CD14-positive monocyte (primary cell): ENCODE measurements at regions not wholly inside any gene's neighbourhood (a gene's known extent, or its start where the extent isn't known, plus 50 kb on each side); places are given as distances from the start of the nearest gene placed in this dataset.

Source experiments
- DNase-seq, 3 donors: peaks; one replicate each; pipeline ENCODE4 v3.0.0-alpha.2; 2011 to 2022
- H2AFZ ChIP-seq: 2 replicates; pipeline ENCODE4 v1.6.0; 2012; ENCODE audit warnings: mild to moderate bottlenecking, low read depth, low read length, inconsistent platforms; ENCODE audit not compliant: insufficient read depth, poor library complexity, severe bottlenecking
- H3K27ac ChIP-seq, 2 donors: 1 replicate in 1 of 2; 2 replicates in 1 of 2; pipeline ENCODE4 v1.5.1; 2012 to 2013; ENCODE audit warnings: low read length in 2 of 2, control low read depth in 1 of 2, inconsistent platforms in 1 of 2, low read depth in 1 of 2, mild to moderate bottlenecking in 1 of 2
- H3K27me3 ChIP-seq, 2 donors: one replicate each; pipeline versions ENCODE4 v1.6.0 to v1.6.1; 2011 to 2013; ENCODE audit warnings: low read length in 2 of 2; ENCODE audit not compliant: control insufficient read depth in 2 of 2, insufficient read depth in 2 of 2
- H3K36me3 ChIP-seq, 2 donors: replicated peaks in 1 of 2; 1 replicate in 1 of 2; 2 replicates in 1 of 2; pipeline versions ENCODE4 v1.5.1 to v1.6.1; 2012 to 2013; ENCODE audit warnings: low read length in 2 of 2, control low read depth in 1 of 2, inconsistent platforms in 1 of 2, mild to moderate bottlenecking in 1 of 2; ENCODE audit not compliant: insufficient read depth in 2 of 2, control insufficient read depth in 1 of 2
- H3K4me1 ChIP-seq, 2 donors: 1 replicate in 1 of 2; 2 replicates in 1 of 2; pipeline versions ENCODE4 v1.5.1 to v1.6.1; 2012 to 2013; ENCODE audit warnings: low read length in 2 of 2, control low read depth in 1 of 2, inconsistent platforms in 1 of 2, mild to moderate bottlenecking in 1 of 2, moderate library complexity in 1 of 2; ENCODE audit not compliant: insufficient read depth in 2 of 2, control insufficient read depth in 1 of 2
- H3K4me2 ChIP-seq: replicated peaks from 2 replicates; pipeline ENCODE3; 2012; ENCODE audit warnings: low read length, moderate library complexity, mild to moderate bottlenecking; ENCODE audit not compliant: poor library complexity, severe bottlenecking; ENCODE audit errors: extremely low read depth
- H3K4me3 ChIP-seq, 3 experiments: fragments of 200-600 bp in 1 of 3; sonication (generic) in 1 of 3; replicated peaks in 1 of 3; 1 replicate in 2 of 3; 2 replicates in 1 of 3; pipeline ENCODE4 v1.5.1; 2011 to 2013; ENCODE audit warnings: low read length in 3 of 3, mild to moderate bottlenecking in 3 of 3, control low read depth in 2 of 3, low read depth in 2 of 3, inconsistent platforms in 1 of 3, moderate library complexity in 1 of 3
- H3K79me2 ChIP-seq: 2 replicates; pipeline ENCODE4 v1.6.0; 2012; ENCODE audit warnings: mild to moderate bottlenecking, control low read depth, inconsistent platforms, low read length, moderate library complexity; ENCODE audit not compliant: insufficient read depth
- H3K9ac ChIP-seq: 2 replicates; pipeline ENCODE4 v1.6.0; 2017; ENCODE audit warnings: low read length, mild to moderate bottlenecking; ENCODE audit not compliant: insufficient read depth, poor library complexity, severe bottlenecking
- H3K9me3 ChIP-seq, 2 donors: replicated peaks in 1 of 2; 1 replicate in 1 of 2; 2 replicates in 1 of 2; pipeline versions ENCODE4 v1.5.1 to v1.6.1; 2012 to 2013; ENCODE audit warnings: low read length in 2 of 2, control low read depth in 1 of 2; ENCODE audit not compliant: control insufficient read depth in 1 of 2, insufficient read depth in 1 of 2
- H4K20me1 ChIP-seq: 2 replicates; pipeline ENCODE4 v1.6.0; 2012; ENCODE audit warnings: mild to moderate bottlenecking, low read length, control low read depth, moderate library complexity; ENCODE audit not compliant: insufficient read depth
- H3K27ac Mint-ChIP-seq, 7 donors: one replicate each; pipeline ENCODE4 v1.8.0; 2020; ENCODE audit warnings: mild to moderate bottlenecking in 7 of 7, mixed read lengths in 7 of 7, moderate library complexity in 6 of 7, inconsistent platforms in 2 of 7
- H3K27me3 Mint-ChIP-seq, 3 donors: one replicate each; pipeline ENCODE4 v1.8.0; 2021 to 2022; ENCODE audit warnings: low read depth in 3 of 3, mild to moderate bottlenecking in 3 of 3, mixed read lengths in 3 of 3, moderate library complexity in 3 of 3, inconsistent platforms in 1 of 3
- H3K36me3 Mint-ChIP-seq, 2 donors: one replicate each; pipeline ENCODE4 v1.8.0; 2020; ENCODE audit warnings: mixed read lengths in 2 of 2, inconsistent platforms in 1 of 2, mild to moderate bottlenecking in 1 of 2
- H3K4me1 Mint-ChIP-seq: one replicate; pipeline ENCODE4 v1.8.0; 2020; ENCODE audit warnings: mild to moderate bottlenecking, mixed read lengths
- H3K4me3 Mint-ChIP-seq, 2 donors: one replicate each; pipeline ENCODE4 v1.8.0; 2020; ENCODE audit warnings: mild to moderate bottlenecking in 2 of 2, mixed read lengths in 2 of 2, moderate library complexity in 1 of 2
- H3K9me3 Mint-ChIP-seq, 7 donors: one replicate each; pipeline ENCODE4 v1.8.0; 2020 to 2022; ENCODE audit warnings: mixed read lengths in 7 of 7, mild to moderate bottlenecking in 6 of 7, moderate library complexity in 6 of 7, inconsistent platforms in 2 of 7
- CTCF ChIP-seq: fragments of 200-600 bp; IDR thresholded peaks from one replicate; pipeline ENCODE4 v1.8.0; 2022; ENCODE audit warnings: antibody characterized with exemption, mild to moderate bottlenecking
- WGBS: methylation state at CpG from one replicate; pipeline ENCODE4 v1.1.5; 2013; ENCODE audit warnings: missing lambda C conversion rate; ENCODE audit not compliant: insufficient coverage; 5-methylcytosine and 5-hydroxymethylcytosine counted together
- intact Hi-C, 2 donors: fragments of 100-400 bp; cut with micrococcal nuclease; formaldehyde crosslinking; loops; one replicate each; pipeline versions ENCODE4 v1.15.0 to v1.15.1; 2023

GRCh38 chr3:11712646-11713045, 68.9 kb upstream of the VGLL4 start:
- WGBS: 97% methylated on average over 5 of the region's 7 CpGs
- H3K4me1 Mint-ChIP-seq: peaks cover 11% of the 10 kb centered on the region
- Histone ChIP-seq H3K27ac (no peak overlapping the region), H3K27me3 (peaks cover 0 to 5% of the 10 kb centered on the region in 2 donors), H3K4me2 (no peak overlapping the region), H3K79me2 (no peaks in the 10 kb centered on the region), H2AFZ (no peak overlapping the region), H3K4me1 (no peaks in the 10 kb centered on the region), H3K9me3 (peaks cover 0 to 4% of the 10 kb centered on the region in 2 donors), H3K9ac (no peak overlapping the region), H3K4me3 (no peak overlapping the region), H4K20me1 (no peaks in the 10 kb centered on the region), H3K36me3 (no peaks in the 10 kb centered on the region)
- H3K36me3 Mint-ChIP-seq: peaks cover 3 to 4% of the 10 kb centered on the region in 2 donors
- H3K9me3 Mint-ChIP-seq: peaks cover 0 to 7% (median 6%) of the 10 kb centered on the region in 7 donors
- H3K27ac Mint-ChIP-seq: no peak overlapping the region
- no peak for TF ChIP-seq CTCF
- peaks cover 0 to 9% (median 5%) of the 10 kb centered on the region in 3 donors for H3K27me3 Mint-ChIP-seq
- intact Hi-C loops: no loop called here
- no peak for DNase-seq
- H3K4me3 Mint-ChIP-seq: no peak overlapping the region

GRCh38 chr3:11711876-11712275, 68.2 kb upstream of the VGLL4 start:
- Histone ChIP-seq H3K79me2 (no peaks in the 10 kb centered on the region), H3K27ac (no peak overlapping the region), H3K4me3 (no peak overlapping the region), H4K20me1 (no peaks in the 10 kb centered on the region), H3K4me1 (no peaks in the 10 kb centered on the region), H2AFZ (no peak overlapping the region), H3K9ac (no peak overlapping the region), H3K4me2 (no peak overlapping the region), H3K36me3 (no peaks in the 10 kb centered on the region), H3K9me3 (peaks cover 0 to 4% of the 10 kb centered on the region in 2 donors), H3K27me3 (peaks cover 0 to under 1% of the 10 kb centered on the region in 2 donors)
- 73% methylated on average over 4 of the region's 5 CpGs for WGBS
- Mint-ChIP-seq H3K9me3 (peaks cover 0 to 7% (median 6%) of the 10 kb centered on the region in 7 donors), H3K27ac (no peak overlapping the region), H3K27me3 (peaks cover 0 to 4% (median 2%) of the 10 kb centered on the region in 3 donors), H3K4me3 (no peak overlapping the region), H3K36me3 (peaks cover 3 to 4% of the 10 kb centered on the region in 2 donors), H3K4me1 (peaks cover 7% of the 10 kb centered on the region)
- TF ChIP-seq CTCF: no peak
- intact Hi-C loops: no loop called here
- DNase-seq: no peak
